ENCODE measurements at regions not wholly inside any gene's neighbourhood (a gene's known extent, or its start where the extent isn't known, plus 50 kb on each side); places are given as distances from the start of the nearest gene placed in this dataset.

- Histone ChIP-seq H3K4me1 (ENCODE audit: control insufficient read depth, extremely low read depth, insufficient read depth, low read length) (no peaks in the 10 kb centered on the region), H3K4me2 (ENCODE audit: extremely low read depth, insufficient read depth, low read length) (no peak overlapping the region), H3K79me2 (ENCODE audit: control insufficient read depth, insufficient read depth, low read length) (no peaks in the 10 kb centered on the region), H3K9me3 (ENCODE audit: control insufficient read depth, insufficient read depth, low read depth, low read length) (no peaks in the 10 kb centered on the region), H3K27me3 (ENCODE audit: control insufficient read depth, insufficient read depth, low read length) (peaks cover 2% of the 10 kb centered on the region), H2AFZ (ENCODE audit: low read length) (no peak overlapping the region), H3K4me3 (replicated peaks in 1 of 4; ENCODE audit: control extremely low read depth in 1 of 4, insufficient read depth in 1 of 4, low read depth in 3 of 4, low read length in 4 of 4) (no peak overlapping the region), H3K9ac (ENCODE audit: insufficient read depth, low read length) (no peak overlapping the region), H3K36me3 (ENCODE audit: control insufficient read depth, insufficient read depth, low read length) (no peaks in the 10 kb centered on the region), H4K20me1 (ENCODE audit: control insufficient read depth, extremely low read depth, insufficient read depth, low read length) (no peaks in the 10 kb centered on the region), H3K27ac (ENCODE audit: insufficient read depth, low read length) (no peak overlapping the region)
- TF ChIP-seq, protein P1, sequence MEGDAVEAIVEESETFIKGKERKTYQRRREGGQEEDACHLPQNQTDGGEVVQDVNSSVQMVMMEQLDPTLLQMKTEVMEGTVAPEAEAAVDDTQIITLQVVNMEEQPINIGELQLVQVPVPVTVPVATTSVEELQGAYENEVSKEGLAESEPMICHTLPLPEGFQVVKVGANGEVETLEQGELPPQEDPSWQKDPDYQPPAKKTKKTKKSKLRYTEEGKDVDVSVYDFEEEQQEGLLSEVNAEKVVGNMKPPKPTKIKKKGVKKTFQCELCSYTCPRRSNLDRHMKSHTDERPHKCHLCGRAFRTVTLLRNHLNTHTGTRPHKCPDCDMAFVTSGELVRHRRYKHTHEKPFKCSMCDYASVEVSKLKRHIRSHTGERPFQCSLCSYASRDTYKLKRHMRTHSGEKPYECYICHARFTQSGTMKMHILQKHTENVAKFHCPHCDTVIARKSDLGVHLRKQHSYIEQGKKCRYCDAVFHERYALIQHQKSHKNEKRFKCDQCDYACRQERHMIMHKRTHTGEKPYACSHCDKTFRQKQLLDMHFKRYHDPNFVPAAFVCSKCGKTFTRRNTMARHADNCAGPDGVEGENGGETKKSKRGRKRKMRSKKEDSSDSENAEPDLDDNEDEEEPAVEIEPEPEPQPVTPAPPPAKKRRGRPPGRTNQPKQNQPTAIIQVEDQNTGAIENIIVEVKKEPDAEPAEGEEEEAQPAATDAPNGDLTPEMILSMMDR (conservative IDR thresholded peaks at IDR 0.05 in 1 of 2, IDR thresholded peaks at IDR 0.05 in 1 of 2; ENCODE audit: low read depth in 1 of 2, low read length in 2 of 2) = no peak
- TF ChIP-seq EZH2 (IDR thresholded peaks at IDR 0.05; ENCODE audit: low read length, missing control alignments) = no peak
- peak; percentile 45 to 70 for DNase-seq (ENCODE audit: low read depth in 2 of 2)
Observed at GRCh38 chr2:200171731-200172482, 134.6 kb upstream of the SPATS2L start.

GRCh38 chr2:200172521-200172920 lies 134.0 kb upstream of the SPATS2L start:
- H3K4me1 ChIP-seq (ENCODE audit: control insufficient read depth, extremely low read depth, insufficient read depth, low read length) = no peaks in the 10 kb centered on the region

DNA sequence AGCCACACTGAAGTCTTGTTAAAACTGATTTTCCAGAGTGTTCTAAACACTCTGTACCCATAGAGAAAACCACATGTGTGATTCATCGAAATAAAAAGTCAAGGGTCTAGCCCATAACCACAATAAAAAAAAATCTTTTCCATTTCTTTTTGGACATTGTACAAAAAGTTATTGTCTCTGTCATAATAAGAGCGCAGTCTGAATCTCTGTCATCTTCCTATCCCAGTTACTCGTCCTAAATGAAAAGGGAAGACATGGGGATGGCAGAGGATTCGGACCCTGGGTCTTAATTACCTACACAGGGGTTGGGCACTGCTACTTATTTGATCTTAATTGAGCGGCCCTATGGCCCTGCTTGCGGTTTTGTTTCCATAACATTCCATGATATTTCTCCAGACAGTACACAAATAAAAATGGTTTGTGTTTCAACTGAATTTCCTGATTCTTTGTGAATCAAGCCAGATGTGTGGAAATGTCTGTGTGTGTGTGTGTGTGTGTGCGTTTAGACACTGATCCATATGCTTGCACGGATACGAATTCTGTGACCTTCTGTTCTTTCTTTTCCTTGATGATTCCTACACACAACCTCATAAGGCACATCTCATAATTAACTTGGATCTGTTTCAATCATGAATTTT lies 133.4 kb upstream of the SPATS2L start:
- Histone ChIP-seq H3K4me2 (ENCODE audit: extremely low read depth, insufficient read depth, low read length) (no peak overlapping the region), H3K27me3 (ENCODE audit: control insufficient read depth, insufficient read depth, low read length) (no peaks in the 10 kb centered on the region), H3K79me2 (ENCODE audit: control insufficient read depth, insufficient read depth, low read length) (no peaks in the 10 kb centered on the region), H3K4me1 (ENCODE audit: control insufficient read depth, extremely low read depth, insufficient read depth, low read length) (no peaks in the 10 kb centered on the region), H2AFZ (ENCODE audit: low read length) (no peak overlapping the region), H3K27ac (ENCODE audit: insufficient read depth, low read length) (no peak overlapping the region), H4K20me1 (ENCODE audit: control insufficient read depth, extremely low read depth, insufficient read depth, low read length) (no peaks in the 10 kb centered on the region), H3K36me3 (ENCODE audit: control insufficient read depth, insufficient read depth, low read length) (no peaks in the 10 kb centered on the region), H3K9me3 (ENCODE audit: control insufficient read depth, insufficient read depth, low read depth, low read length) (no peaks in the 10 kb centered on the region), H3K9ac (ENCODE audit: insufficient read depth, low read length) (no peak overlapping the region), H3K4me3 (replicated peaks in 1 of 4; ENCODE audit: control extremely low read depth in 1 of 4, insufficient read depth in 1 of 4, low read depth in 3 of 4, low read length in 4 of 4) (peak overlapping the region in 1 of 4 experiments; percentile 19)
- TF ChIP-seq EZH2 (IDR thresholded peaks at IDR 0.05; ENCODE audit: low read length, missing control alignments) = no peak
- TF ChIP-seq, protein P1 (conservative IDR thresholded peaks at IDR 0.05 in 1 of 2, IDR thresholded peaks at IDR 0.05 in 1 of 2; ENCODE audit: low read depth in 1 of 2, low read length in 2 of 2) = no peak
- DNase-seq (ENCODE audit: low read depth in 2 of 2) = peak; percentile 51 to 96

More at GRCh38 chr2:200172521-200172920, 134.0 kb upstream of the SPATS2L start:
- peaks cover 1% of the 10 kb centered on the region for H3K27me3 ChIP-seq (ENCODE audit: control insufficient read depth, insufficient read depth, low read length)
- TF ChIP-seq, protein P1 (conservative IDR thresholded peaks at IDR 0.05 in 1 of 2, IDR thresholded peaks at IDR 0.05 in 1 of 2; ENCODE audit: low read depth in 1 of 2, low read length in 2 of 2) = no peak
- TF ChIP-seq EZH2 (IDR thresholded peaks at IDR 0.05; ENCODE audit: low read length, missing control alignments) = no peak
- no peaks in the 10 kb centered on the region for H4K20me1 ChIP-seq (ENCODE audit: control insufficient read depth, extremely low read depth, insufficient read depth, low read length)
- H3K4me2 ChIP-seq (ENCODE audit: extremely low read depth, insufficient read depth, low read length) = no peak overlapping the region
- no peaks in the 10 kb centered on the region for H3K79me2 ChIP-seq (ENCODE audit: control insufficient read depth, insufficient read depth, low read length)
- DNase-seq (ENCODE audit: low read depth in 2 of 2) = no peak
- H3K9ac ChIP-seq (ENCODE audit: insufficient read depth, low read length) = no peak overlapping the region
- H3K9me3 ChIP-seq (ENCODE audit: control insufficient read depth, insufficient read depth, low read depth, low read length) = no peaks in the 10 kb centered on the region
- H3K36me3 ChIP-seq (ENCODE audit: control insufficient read depth, insufficient read depth, low read length) = no peaks in the 10 kb centered on the region
- no peak overlapping the region for H2AFZ ChIP-seq (ENCODE audit: low read length)
- no peak overlapping the region for H3K4me3 ChIP-seq (replicated peaks in 1 of 4; ENCODE audit: control extremely low read depth in 1 of 4, insufficient read depth in 1 of 4, low read depth in 3 of 4, low read length in 4 of 4)
- no peak overlapping the region for H3K27ac ChIP-seq (ENCODE audit: insufficient read depth, low read length)

Measured in fibroblast of lung (primary cell).